ENCODE measurements at regions not wholly inside any gene's neighbourhood (a gene's known extent, or its start where the extent isn't known, plus 50 kb on each side); places are given as distances from the start of the nearest gene placed in this dataset.
"Not testable (repeated sequence)": the region's sequence is repeated elsewhere in the genome, so short reads cannot be mapped to it uniquely, and the experiment has no call there.

DNA sequence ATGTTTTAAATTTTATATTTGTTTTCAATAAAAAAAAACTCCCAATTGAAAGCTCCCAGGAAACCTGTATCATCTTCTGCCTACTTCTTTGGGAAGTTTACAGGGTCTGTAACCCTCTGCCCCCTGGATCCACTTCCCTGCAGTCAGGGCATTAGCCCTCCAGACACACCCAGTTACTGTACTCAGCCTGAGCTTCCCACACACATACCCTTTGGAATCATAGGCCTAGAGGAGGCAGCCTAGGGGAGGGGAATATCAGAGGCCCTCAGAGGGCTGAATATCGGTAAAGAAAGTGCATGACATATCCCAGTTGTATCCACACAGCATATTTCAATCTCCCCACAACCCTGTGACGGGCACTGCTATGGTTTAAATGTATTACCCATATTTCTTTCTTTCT, 56.2 kb upstream of the TFPI start:
- not testable (repeated sequence) for DNase-seq

DNA sequence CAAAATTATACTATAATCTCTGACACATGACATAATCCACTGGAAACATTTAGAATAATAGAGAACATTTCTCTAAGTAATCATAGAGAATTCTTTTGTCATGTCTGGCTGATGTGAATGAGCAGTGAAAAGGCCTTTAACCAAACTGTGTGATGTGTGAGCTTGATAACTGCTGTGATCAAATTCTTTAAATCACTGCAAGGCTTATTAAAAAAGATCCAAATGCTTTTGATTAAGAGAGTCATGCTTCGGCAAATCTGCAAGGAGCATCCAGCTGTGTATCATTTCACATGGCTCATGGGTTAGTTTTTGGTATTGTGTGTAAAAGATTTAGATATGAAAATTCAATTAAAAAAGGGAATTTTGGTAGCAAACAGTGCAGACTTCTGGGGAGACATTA, 58.6 kb upstream of the TFPI start:
- DNase-seq: no peak

DNA sequence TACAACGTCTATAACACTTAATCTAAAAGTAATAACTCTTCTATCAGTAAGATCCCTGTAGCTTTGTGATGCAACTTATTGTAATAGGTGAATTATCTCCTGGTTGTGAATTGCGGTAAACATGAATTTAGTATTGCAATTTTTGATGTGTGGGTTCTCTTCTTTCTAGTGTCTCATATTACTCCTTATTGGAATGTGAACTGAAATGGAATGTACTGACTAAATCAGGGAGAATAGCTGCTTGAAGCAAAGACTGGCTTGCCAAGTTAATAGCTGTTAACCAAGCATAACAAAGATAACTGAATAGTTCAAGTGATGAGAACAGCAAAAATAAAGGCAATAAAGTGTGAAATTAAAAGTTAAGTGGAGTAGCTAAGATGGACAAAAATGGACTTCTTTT, 60.5 kb upstream of the TFPI start:
- DNase-seq: no peak

DNA sequence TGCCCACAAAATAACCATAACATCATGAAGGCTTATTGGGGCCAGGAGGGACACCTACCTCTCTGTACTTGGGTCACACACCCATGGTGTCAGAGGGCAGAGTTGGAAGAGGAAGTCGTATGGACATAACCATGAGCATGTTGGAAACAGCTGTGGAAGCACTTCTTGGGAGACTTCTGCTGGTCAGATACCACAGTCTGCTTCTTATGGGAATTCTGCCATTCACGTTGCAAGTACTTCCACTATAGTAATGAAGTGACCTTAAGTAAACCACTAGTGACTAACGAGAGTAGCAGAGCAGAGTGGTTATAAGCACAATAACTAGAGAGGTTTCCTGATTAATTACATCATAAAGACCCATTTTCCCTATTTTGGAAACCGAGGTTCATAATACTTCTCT, 61.1 kb upstream of the TFPI start:
- no peak for DNase-seq

DNA sequence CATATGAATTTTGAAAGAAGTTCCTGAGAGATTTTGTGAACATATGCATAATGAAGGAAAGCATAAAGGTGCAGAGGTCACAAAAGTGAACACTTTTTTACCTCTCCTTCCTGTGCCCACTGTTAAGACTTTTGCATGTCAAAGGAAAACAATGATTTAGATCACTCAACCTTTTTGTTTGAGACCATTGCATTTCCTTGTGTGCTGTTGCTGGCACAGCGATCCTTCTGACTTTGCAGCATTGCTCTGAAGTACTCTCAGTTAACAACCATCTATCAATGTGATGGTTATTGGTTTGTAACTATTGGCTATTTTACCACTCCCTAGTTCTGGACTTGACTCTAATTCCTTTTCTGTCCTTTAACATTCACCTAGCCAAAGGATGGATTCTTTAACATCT, 61.7 kb upstream of the TFPI start:
- DNase-seq: no peak

DNA sequence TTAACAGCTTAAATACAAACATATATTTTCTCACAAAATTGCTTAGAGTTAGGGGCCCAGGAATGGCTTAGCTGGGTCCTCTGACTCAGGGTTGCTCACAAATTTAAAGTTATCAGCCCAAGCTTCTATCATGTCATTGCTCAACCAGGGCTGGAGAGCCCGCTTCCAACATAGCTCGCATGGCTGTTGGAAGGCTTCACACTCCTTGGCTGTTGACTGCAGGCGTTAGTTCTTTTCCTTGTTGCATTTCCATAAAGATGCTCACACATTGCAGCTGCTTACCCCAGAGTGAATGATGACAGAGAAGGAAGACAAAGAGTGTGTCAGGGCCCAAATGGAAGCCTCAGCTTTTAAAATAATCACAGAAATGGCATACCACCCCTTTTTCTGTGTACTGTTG, 62.9 kb upstream of the TFPI start:
- DNase-seq: no peak

DNA sequence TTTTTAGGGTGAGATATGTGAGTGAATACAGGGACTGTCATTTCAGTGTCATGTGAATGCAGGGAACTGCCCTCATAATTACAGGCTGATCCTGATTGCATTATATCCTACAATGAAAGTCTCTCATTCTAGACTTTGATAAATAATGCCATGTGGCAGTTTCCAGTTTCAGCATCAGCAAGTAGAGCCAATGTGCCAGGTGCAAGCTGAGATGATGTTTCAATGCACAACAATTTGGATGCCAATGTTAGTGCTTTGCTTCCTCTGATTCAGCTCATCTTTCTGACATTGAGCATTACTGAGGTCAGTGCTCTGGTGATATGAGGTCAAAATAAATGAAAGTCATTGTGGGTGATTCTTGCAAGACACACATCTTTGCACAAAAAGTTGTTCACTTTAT, 63.7 kb upstream of the TFPI start:
- DNase-seq: no peak

DNA sequence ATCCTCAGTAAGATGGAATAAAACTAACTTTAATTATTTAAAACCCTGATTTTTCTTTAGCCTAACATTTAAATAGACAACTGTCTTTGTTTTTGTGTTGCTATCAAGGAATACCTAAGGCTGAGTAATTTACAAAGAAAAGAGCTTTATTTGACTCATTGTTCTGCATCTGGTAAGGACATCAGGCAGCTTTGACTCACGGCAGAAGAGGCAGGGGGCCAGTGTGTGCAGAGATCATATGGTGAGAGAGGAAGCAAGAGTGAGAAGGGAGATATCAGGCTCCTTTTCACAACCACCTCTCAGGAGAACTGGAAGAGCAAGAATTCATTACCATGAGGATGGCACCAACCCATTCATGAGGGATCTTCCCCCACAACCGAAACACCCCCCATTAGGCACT, 64.6 kb upstream of the TFPI start:
- no peak for DNase-seq

DNA sequence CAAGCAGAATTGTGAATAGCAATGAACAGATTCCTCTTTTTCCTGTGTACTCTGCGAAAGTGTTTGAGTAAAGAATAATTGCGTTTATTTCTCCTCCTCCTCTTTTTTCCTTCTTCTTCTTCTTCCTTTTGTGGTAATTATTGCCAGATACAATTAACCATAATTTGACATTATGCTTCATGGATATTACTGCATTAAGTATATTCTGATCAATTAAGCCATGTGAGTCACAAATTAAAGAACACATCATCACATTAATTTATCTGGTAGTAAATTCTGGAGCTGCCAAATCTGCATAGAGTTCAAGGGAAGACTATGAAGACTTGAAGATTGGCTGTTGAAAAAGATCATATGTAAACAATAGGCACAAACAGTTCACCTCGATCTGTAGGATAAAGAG, 72.9 kb upstream of the TFPI start:
- DNase-seq: no peak

DNA sequence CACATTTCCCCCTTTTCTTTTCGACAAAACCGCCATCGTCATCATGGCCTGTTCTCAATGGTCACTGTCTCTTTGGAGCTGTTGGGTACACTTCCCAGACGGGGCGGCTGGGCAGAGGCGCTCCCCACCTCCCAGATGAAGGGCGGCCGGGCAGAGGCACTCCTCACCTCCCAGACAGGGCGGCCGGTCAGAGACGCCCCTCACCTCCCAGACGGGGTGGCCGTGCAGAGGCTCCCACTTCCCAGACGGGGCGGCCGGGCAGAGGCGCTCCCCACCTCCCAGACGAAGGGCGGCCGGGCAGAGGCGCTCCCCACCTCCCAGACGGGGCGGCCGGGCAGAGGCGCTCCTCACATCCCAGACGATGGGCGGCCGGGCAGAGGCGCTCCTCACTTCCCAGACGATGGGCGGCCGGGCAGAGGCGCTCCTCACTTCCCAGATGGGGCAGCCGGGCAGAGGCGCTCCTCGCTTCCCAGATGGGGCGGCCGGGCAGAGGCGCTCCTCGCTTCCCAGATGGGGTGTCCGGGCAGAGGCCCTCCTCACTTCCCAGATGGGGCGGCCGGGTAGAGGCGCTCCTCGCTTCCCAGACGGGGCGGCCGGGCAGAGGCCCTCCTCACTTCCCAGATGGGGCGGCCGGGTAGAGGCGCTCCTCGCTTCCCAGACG, 82.6 kb upstream of the TFPI start:
- DNase-seq: not testable (repeated sequence)

DNA sequence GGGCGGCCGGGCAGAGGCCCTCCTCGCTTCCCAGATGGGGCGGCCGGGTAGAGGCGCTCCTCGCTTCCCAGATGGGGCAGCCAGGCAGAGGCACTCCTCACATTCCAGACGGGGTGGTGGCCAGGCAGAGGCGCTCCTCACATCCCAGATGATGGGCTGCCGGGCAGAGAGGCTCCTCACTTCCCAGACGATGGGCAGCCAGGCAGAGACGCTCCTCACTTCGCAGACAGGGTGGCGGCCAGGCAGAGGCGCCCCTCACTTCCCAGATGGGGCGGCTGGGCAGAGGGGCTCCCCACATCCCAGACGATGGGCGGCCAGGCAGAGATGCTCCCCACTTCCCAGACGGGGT, 83.1 kb upstream of the TFPI start:
- not testable (repeated sequence) for DNase-seq

DNA sequence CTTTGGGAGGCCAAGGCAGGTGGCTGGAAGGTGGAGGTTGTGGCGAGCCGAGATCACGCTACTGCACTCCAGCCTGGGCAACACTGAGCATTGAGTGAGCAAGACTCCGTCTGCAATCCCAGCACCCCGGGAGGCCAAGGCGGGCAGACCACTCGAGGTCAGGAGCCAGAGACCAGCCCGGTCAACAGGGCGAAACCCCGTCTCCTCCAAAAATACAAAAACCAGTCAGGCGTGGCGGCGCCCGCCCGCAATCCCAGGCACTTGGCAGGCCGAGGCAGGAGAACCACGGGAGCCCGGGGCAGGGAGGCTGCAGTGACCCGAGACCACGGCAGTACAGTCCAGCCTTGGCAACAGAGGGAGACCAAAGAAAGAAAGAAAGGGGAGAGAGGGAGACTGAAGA, 83.5 kb upstream of the TFPI start:
- DNase-seq: not testable (repeated sequence)

DNA sequence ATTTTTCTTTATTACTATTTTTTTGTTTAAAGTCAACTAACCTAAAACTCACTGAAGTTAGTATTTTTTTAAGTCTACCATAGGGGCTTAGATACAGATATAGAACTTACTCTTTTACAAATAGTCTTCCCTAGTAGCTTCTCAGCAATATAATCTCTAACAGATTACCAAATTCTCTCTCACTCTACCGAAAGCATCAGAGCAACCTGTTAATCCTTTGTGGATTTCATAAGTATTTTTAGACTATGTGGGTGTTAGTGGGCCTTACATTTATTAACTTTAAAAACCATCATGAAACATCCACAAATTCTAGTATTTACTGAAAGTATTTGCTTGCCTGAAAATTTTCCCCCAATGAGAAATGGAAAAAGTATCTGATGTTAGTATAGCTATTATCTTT, 84.6 kb upstream of the TFPI start:
- no peak for DNase-seq

DNA sequence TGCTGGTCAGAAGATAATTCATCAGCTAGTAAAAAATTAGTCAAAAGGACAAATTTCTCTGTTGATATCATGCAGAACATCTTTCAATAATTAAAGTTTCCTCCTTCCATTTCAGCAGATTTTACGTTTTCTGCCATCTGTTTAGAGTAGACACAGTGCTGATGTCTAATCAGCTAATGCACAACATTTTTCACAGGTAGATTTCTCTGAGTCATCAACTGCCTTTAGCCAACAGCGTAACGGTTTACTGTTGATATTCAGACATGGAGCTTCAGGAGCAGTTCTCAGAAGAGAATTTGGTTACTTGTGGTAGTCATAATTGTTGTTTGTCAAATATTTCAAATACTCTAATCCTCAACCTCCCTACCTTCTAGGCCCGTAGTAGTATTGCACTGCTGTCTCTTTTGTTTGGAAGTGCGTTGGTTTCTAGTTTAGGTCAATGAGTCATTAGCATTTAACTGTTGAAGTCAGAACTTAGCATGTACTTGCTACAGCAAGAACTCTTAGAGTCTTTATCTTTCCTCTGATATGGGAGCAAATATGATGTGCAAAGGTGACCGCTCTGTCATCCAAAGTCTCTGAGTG, 86.8 kb upstream of the TFPI start:
- DNase-seq: no peak

DNA sequence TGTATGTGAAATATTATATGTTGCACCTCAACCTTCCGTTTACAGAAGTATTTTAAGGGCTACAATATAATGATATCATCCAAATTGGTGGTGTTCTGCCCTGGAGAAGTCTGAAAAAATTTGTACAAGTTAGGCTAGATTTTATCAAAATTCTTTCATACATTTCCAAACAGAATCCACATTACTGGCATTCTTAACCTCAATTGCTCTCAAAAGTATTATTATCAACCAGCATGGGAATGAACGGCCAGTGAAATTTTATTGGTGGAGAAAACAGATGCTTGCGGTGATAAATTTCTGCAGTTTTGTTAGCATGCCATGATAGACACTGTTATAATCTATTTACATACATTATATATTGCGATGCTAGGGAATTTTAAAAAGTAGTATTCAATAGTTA, 88.3 kb upstream of the TFPI start:
- DNase-seq: no peak

DNA sequence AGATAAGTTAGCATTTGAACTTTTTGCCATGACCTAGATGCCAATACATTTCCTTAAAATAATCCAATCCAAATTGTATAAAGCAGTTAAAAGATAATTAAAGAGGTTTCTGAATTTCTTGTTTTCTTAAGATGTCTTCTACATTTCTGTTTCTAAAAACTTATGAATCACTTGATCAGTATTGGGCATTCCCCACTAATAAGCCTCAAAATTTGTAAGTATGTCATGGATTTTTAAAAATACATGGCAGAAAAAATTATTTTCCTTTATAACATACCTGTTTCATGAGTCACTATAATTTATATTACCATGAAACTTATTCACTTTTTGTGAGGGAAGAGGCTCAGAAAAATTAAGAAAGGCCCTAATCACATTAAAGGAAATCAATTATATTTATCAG, 90.3 kb upstream of the TFPI start:
- no peak for DNase-seq

DNA sequence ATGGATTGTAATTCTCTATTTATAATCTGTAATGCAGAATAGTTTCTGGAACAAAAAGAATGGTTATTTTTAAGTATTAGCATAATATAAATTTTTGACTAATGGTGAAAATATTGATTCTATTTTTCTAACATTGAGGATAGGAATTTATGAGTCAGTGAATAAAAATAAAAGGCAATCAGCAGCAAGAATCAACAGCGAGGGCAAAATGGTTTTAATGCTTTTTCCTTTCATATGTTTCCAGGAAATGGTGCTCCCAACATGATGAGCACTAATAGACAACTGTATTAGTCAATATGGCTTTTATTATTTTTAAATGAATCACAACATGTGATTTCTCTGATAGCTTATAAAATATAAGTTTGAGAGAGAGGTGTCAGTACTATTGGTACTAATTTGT, 90.7 kb upstream of the TFPI start:
- DNase-seq: no peak

DNA sequence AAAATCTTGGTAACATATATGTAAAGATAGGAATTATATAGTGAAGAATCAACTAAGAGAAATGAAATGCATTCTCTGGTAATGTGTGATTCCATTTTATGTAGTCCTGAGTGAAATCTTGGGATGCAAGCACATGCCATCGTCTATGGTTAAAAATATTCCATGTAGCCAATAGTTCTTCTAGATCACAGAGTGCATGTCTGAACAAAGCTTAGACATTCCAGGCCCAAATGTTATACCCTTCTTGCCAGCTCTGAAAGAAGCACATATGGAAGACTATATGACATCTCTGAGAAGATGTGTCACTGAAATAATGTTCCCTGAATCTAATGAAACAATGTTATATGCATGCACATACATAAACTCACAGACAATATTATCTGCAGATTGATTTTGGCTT, 92.3 kb upstream of the TFPI start:
- no peak for DNase-seq

DNA sequence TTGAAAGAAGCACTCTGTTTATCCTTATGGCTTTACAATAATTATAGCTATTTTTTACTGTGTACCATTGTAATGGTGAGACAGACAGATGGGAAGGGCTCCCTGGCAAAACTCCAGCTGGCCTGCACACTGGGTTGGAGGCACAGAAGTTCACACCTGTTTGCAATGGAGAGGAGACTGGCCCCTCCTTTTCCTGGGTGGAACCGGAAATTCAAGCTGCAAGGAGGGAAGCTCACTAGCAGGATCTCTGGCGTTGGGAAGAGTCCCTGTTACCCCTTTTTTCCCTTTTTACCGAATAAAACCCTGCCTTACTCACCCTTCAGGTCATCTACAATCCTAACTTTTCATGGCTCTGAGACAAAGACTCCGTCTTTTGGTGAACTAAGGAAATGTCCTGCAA, 100.3 kb upstream of the TFPI start:
- no peak for DNase-seq

DNA sequence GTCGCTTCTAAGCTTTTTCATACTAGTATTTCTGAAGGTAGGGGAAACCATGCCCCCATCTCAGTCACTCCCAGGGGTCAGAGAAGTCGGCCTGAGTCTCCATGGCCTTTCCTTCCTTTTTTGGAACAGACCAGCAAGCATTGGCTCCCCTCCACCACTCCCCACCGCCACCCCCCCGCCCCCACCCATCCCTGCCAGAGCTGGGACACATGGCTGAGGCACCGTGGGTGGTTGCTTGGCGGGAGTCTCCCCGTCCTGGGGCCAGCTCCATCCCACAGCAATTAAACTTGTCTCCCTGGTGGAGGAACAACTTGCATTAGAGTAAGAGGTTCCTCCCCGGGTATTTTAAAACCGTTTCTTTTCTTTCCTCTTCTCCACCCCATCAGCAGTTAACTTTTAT, 100.8 kb upstream of the TFPI start:
- DNase-seq: no peak

DNA sequence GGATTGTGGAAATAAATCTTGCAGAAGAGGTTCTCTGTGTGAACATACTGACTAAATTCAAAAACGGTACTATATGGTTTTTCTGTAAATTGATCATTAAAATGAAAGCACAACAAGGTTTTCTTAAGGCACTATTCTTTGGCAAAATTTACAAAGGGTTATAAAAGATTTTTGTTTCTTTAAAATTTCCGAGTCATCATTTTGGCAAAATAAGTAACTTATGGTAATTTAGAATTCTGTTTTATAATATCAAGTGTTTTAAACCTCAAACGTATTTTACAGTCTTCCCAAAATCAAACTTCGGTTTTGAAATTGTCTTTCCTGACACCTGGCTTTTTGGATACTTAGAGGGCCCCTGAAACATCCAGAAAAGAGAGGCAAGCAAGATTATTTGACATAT, 101.9 kb upstream of the TFPI start:
- no peak for DNase-seq

DNA sequence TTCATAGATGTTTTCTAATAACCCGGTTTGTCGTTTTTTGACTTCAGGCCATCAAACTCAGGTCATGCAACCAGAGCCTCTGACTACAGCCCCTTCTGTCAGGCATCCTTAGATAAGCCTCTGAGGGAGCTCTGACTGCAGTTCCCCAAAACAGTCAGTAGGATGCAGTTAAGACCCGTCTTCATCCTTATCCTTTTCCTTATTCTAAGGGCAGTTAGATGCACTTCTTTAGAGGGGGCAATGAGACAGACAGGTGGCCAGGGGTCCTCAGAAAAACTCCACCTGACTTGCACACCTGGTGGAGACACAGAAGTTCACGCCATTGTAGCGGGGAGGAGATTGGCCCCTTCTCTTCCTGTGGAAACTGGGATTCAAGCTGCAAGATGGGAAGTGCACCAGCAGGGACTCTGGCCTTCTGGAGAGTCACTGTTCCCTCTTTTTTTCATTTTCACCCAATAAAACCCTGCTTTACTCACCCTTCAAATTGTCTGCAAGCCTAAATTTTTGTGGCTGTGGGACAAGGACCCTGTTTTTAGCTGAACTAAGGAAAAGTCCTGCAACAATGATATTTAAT, 104.8 kb upstream of the TFPI start:
- no peak for DNase-seq

DNA sequence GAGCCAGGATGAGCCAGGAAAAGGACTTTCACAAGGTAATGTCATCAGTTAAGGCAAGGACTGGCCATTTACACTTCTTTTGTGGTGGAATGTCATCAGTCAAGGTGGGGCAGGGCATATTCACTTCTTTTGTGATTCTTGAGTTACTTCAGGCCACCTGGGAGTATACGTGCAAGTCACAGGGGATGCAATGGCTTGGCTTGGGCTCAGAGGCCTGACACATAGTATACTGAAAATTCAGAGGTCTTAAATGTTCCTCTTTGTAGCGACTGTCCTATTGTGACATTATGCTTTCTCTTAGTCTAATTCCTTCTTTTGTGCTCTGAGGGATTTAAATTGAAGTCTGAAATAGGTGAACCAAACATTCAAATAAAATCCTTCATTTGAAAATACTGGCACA, 121.8 kb upstream of the TFPI start:
- not testable (repeated sequence) for DNase-seq

DNA sequence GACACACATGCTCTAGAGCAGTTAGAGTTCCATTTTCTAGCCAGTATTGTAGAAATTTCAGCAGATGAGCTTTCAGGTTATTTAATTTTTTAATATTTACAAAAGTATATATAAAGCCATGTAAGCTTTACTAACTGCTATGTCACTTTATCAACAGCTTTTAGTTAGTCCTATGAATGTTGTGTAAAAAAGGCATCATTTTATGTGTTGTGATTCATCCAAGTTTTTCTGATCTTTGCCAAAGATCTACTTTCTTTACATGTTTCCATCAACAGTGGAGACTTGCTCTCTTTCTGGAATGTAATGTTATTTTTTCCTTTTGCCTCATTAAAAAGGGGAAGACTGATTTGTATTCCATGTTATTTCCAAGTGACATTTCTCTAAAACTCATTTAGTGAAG, 125.2 kb upstream of the TFPI start:
- DNase-seq: no peak

Data from left kidney (tissue), 1 donor.